ENCODE measurements at regions not wholly inside any gene's neighbourhood (a gene's known extent, or its start where the extent isn't known, plus 50 kb on each side); places are given as distances from the start of the nearest gene placed in this dataset.

DNA sequence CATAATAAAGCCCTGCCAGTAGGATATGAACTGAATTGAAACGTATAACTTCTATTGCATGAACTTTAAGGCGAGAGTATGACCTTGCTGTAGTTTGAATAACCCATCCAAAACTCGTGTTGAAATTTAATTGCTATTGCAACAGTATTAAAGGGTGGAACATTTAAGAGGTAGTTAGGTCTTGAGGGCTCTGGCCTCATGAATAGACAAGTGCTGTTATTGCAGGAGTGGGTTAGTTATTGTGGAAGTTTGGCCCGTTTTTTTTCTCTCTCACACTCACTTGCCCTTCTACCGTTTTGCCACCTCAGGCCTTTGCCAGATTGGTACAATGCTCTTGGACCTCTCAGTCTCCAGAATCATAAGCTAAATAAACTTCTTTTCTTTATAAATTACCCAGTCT is 473.7 kb upstream of the SYT1 start:
- no peak overlapping the region for H3K4me3 ChIP-seq (ENCODE audit: low read length)
- H3K4me1 Mint-ChIP-seq, result peaks cover 21% of the 10 kb centered on the region
- H3K36me3 ChIP-seq (ENCODE audit: control insufficient read depth, insufficient read depth, low read length), result no peaks in the 10 kb centered on the region
- H3K36me3 Mint-ChIP-seq (ENCODE audit: low read depth), result no peaks in the 10 kb centered on the region
- WGBS, 2 experiments (ENCODE audit: insufficient coverage in 1 of 2, insufficient read length in 1 of 2), result 74 to 88% methylated on average over 3 to 5 of the region's 5 CpGs
- H3K27me3 Mint-ChIP-seq (ENCODE audit: insufficient read depth), result peaks cover 11% of the 10 kb centered on the region
- H3K27me3 ChIP-seq (ENCODE audit: control insufficient read depth, insufficient read depth, low read length, poor library complexity, severe bottlenecking), result peaks cover 18% of the 10 kb centered on the region
- no peaks in the 10 kb centered on the region for H3K4me1 ChIP-seq (ENCODE audit: control insufficient read depth, insufficient read depth, low read length)
- H3K9me3 ChIP-seq (ENCODE audit: control insufficient read depth, low read length), result no peaks in the 10 kb centered on the region
- no peak overlapping the region for H3K27ac ChIP-seq (ENCODE audit: low read depth, low read length)
- H3K27ac Mint-ChIP-seq, result no peak overlapping the region
- no peak overlapping the region for H3K9ac ChIP-seq (ENCODE audit: extremely low read depth, low read length, poor library complexity, severe bottlenecking)
- no peak for TF ChIP-seq CTCF (conservative IDR thresholded peaks at IDR 0.05)
- no peak for DNase-seq
- no peak overlapping the region for H3K4me3 Mint-ChIP-seq
- no peaks in the 10 kb centered on the region for H3K9me3 Mint-ChIP-seq

DNA sequence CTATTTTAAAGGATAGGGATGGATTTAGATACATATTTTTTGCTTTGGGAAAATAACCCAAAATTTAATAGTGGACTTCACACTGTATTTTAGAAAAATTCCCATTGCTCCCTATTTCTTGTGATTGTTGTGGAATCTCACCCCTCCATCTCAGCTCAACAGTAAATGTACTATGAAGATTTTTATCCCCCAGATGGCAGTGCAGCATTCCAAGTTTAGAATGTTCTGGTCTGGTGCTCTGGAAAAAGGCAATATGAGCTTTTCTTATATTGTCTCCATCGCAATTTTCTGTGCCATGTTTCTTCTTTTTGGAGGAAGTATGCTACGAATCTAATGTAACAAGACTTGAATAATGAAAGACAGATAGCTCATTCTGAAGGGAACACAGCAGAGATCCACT is 471.7 kb upstream of the SYT1 start:
- 93 to 100% methylated on average over 2 of the region's 2 CpGs for whole genome bisulfite sequencing, 2 experiments (ENCODE audit: insufficient coverage in 1 of 2, insufficient read length in 1 of 2)
- Histone ChIP-seq H3K4me3 (ENCODE audit: low read length) (no peak overlapping the region), H3K9ac (ENCODE audit: extremely low read depth, low read length, poor library complexity, severe bottlenecking) (no peak overlapping the region), H3K27ac (ENCODE audit: low read depth, low read length) (no peak overlapping the region), H3K36me3 (ENCODE audit: control insufficient read depth, insufficient read depth, low read length) (no peaks in the 10 kb centered on the region), H3K4me1 (ENCODE audit: control insufficient read depth, insufficient read depth, low read length) (no peaks in the 10 kb centered on the region), H3K9me3 (ENCODE audit: control insufficient read depth, low read length) (no peaks in the 10 kb centered on the region), H3K27me3 (ENCODE audit: control insufficient read depth, insufficient read depth, low read length, poor library complexity, severe bottlenecking) (no peaks in the 10 kb centered on the region)
- H3K4me3 Mint-ChIP-seq, result no peak overlapping the region
- H3K4me1 Mint-ChIP-seq, result peaks cover 15% of the 10 kb centered on the region
- H3K27ac Mint-ChIP-seq, result no peak overlapping the region
- H3K36me3 Mint-ChIP-seq (ENCODE audit: low read depth), result no peaks in the 10 kb centered on the region
- peaks cover 3% of the 10 kb centered on the region for H3K27me3 Mint-ChIP-seq (ENCODE audit: insufficient read depth)
- peak; percentile 42 for TF ChIP-seq CTCF (conservative IDR thresholded peaks at IDR 0.05)
- H3K9me3 Mint-ChIP-seq, result no peaks in the 10 kb centered on the region
- no peak for DNase-seq

GRCh38 chr12:78395961-78396360 is 468.6 kb upstream of the SYT1 start:
- no peaks in the 10 kb centered on the region for H3K4me1 ChIP-seq (ENCODE audit: control insufficient read depth, insufficient read depth, low read length)
- 100% methylated on average over 1 of the region's 1 CpG; no CpG with 5 or more reads in 1 of the 2 experiments for WGBS, 2 experiments (ENCODE audit: insufficient coverage in 1 of 2, insufficient read length in 1 of 2)
- H3K9ac ChIP-seq (ENCODE audit: extremely low read depth, low read length, poor library complexity, severe bottlenecking), result no peak overlapping the region
- H3K9me3 ChIP-seq (ENCODE audit: control insufficient read depth, low read length), result no peaks in the 10 kb centered on the region
- no peaks in the 10 kb centered on the region for H3K27me3 ChIP-seq (ENCODE audit: control insufficient read depth, insufficient read depth, low read length, poor library complexity, severe bottlenecking)
- H3K27ac ChIP-seq (ENCODE audit: low read depth, low read length), result no peak overlapping the region
- Mint-ChIP-seq H3K4me3 (no peak overlapping the region), H3K27ac (no peak overlapping the region), H3K27me3 (ENCODE audit: insufficient read depth) (peaks cover 3% of the 10 kb centered on the region), H3K4me1 (no peaks in the 10 kb centered on the region), H3K36me3 (ENCODE audit: low read depth) (no peaks in the 10 kb centered on the region), H3K9me3 (no peaks in the 10 kb centered on the region)
- no peak for TF ChIP-seq CTCF (conservative IDR thresholded peaks at IDR 0.05)
- no peaks in the 10 kb centered on the region for H3K36me3 ChIP-seq (ENCODE audit: control insufficient read depth, insufficient read depth, low read length)
- no peak overlapping the region for H3K4me3 ChIP-seq (ENCODE audit: low read length)
- no peak for DNase-seq
